ENCODE measurements at regions not wholly inside any gene's neighbourhood (a gene's known extent, or its start where the extent isn't known, plus 50 kb on each side); places are given as distances from the start of the nearest gene placed in this dataset.
"Not testable (repeated sequence)": the region's sequence is repeated elsewhere in the genome, so short reads cannot be mapped to it uniquely, and the experiment has no call there.

GRCh38 chr9:62803099-62803498, 1613.3 kb downstream of the SPATA31A7 start:
- not testable (repeated sequence) for TF ChIP-seq CTCF (IDR thresholded peaks at IDR 0.05; ENCODE audit: borderline replicate concordance, extremely low read depth, low read length, poor library complexity, severe bottlenecking); EZH2 (IDR thresholded peaks at IDR 0.05; ENCODE audit: borderline replicate concordance, low read depth, low read length, severe bottlenecking)

Data from DND-41 (cell line).